Glutamatergic neuron (in vitro differentiated cells): ENCODE measurements at regions not wholly inside any gene's neighbourhood (a gene's known extent, or its start where the extent isn't known, plus 50 kb on each side); places are given as distances from the start of the nearest gene placed in this dataset.

ENCODE experiments used
- DNase-seq: peaks from one replicate; pipeline ENCODE4 v3.0.0; 2022
- H3K27ac Mint-ChIP-seq: one replicate; pipeline ENCODE4 v1.8.0; 2020; ENCODE audit warnings: mild to moderate bottlenecking, mixed read lengths, inconsistent platforms; ENCODE audit not compliant: unreplicated experiment
- H3K27me3 Mint-ChIP-seq: one replicate; pipeline ENCODE4 v1.8.0; 2020; ENCODE audit warnings: mild to moderate bottlenecking, moderate library complexity, mixed read lengths, inconsistent platforms; ENCODE audit not compliant: unreplicated experiment
- H3K36me3 Mint-ChIP-seq: one replicate; pipeline ENCODE4 v1.8.0; 2020; ENCODE audit warnings: mild to moderate bottlenecking, mixed read lengths, inconsistent platforms; ENCODE audit not compliant: unreplicated experiment
- H3K4me1 Mint-ChIP-seq: one replicate; pipeline ENCODE4 v1.8.0; 2020; ENCODE audit warnings: mild to moderate bottlenecking, low read depth, mixed read lengths, inconsistent platforms; ENCODE audit not compliant: unreplicated experiment
- H3K4me3 Mint-ChIP-seq: one replicate; pipeline ENCODE4 v1.8.0; 2020; ENCODE audit warnings: mild to moderate bottlenecking, mixed read lengths, inconsistent platforms; ENCODE audit not compliant: unreplicated experiment
- H3K9me3 Mint-ChIP-seq: one replicate; pipeline ENCODE4 v1.8.0; 2020; ENCODE audit warnings: mild to moderate bottlenecking, moderate library complexity, mixed read lengths, inconsistent platforms; ENCODE audit not compliant: unreplicated experiment
- CTCF ChIP-seq: fragments of 200-600 bp; sonication (generic); IDR thresholded peaks from one replicate; pipeline ENCODE4 v1.5.0; 2021; ENCODE audit not compliant: partially characterized antibody, unreplicated experiment

GRCh38 chr12:115618105-115618504 lies 659.4 kb downstream of the MED13L start:
- H3K27me3 Mint-ChIP-seq: peaks cover 5% of the 10 kb centered on the region
- DNase-seq: no peak
- H3K9me3 Mint-ChIP-seq: peaks cover 12% of the 10 kb centered on the region
- peaks cover 5% of the 10 kb centered on the region for H3K36me3 Mint-ChIP-seq
- no peak overlapping the region for H3K27ac Mint-ChIP-seq
- no peak for TF ChIP-seq CTCF
- H3K4me3 Mint-ChIP-seq: no peak overlapping the region
- H3K4me1 Mint-ChIP-seq: no peaks in the 10 kb centered on the region

DNA sequence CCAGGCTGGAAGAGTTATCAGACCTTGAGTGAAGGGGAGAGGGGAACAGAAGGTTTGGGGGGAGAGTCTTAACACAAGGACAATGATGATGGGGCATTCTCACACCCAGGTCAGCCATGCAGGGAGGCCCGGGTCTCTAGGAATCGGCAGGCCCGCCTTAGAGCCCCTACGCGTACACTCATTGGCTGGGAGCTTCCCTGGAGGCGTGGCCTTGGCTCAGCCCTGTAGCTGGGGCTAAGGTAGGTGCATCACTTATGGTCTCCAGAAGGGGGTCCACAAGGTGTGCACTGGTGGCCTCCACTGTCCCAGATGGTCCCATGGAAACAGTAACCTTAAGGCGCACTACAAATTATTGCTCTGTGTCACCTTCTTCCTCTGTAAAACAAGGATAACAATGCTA lies 660.1 kb downstream of the MED13L start:
- no peak for TF ChIP-seq CTCF
- Mint-ChIP-seq H3K4me3 (no peak overlapping the region), H3K9me3 (peaks cover 12% of the 10 kb centered on the region), H3K4me1 (no peaks in the 10 kb centered on the region), H3K36me3 (peaks cover 5% of the 10 kb centered on the region), H3K27ac (no peak overlapping the region), H3K27me3 (peaks cover 5% of the 10 kb centered on the region)
- DNase-seq: no peak

DNA sequence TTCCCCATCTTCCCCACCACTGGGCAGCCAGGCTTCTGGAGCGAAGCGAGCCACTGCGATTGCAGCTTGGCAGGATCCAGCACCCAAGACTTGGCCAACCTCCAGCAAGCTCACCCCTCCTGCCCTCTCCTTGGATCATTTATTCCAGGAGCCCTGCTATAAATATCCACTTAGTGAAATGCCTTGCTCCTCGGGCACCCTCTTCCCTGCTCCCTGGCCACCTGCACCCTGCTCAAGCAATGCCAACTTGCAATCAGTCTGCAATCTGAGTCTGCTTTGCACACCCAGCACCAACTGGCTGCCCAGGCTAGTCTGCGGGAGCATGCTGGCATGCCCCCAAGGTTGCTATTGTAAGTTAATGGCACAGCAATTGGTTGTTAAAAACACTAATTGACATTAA lies 666.0 kb downstream of the MED13L start:
- Mint-ChIP-seq H3K36me3 (no peaks in the 10 kb centered on the region), H3K4me3 (no peak overlapping the region), H3K9me3 (no peaks in the 10 kb centered on the region), H3K4me1 (no peaks in the 10 kb centered on the region), H3K27me3 (peaks cover 2% of the 10 kb centered on the region), H3K27ac (no peak overlapping the region)
- DNase-seq: no peak
- TF ChIP-seq CTCF: no peak

DNA sequence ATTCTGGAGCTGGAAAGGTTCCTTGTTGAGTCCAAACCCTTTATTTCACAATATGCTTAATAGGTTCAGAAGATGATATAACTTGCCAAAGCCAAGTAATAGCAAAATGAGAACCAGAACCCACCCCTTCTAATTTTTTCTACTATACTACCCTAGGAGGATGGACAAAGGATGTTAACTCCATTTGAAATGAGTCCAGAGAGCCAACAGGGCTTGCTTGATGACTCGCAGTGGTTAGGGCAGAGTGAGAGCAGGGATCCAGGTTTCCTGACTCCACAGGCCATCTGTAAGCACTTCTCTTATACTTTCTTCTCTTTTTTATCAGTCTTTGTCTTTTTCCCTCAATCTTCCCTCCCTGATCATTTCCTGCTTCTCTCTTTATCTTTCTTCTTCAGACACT lies 668.1 kb downstream of the MED13L start:
- H3K36me3 Mint-ChIP-seq: no peaks in the 10 kb centered on the region
- H3K9me3 Mint-ChIP-seq: no peaks in the 10 kb centered on the region
- no peak for DNase-seq
- H3K4me1 Mint-ChIP-seq: no peaks in the 10 kb centered on the region
- H3K27me3 Mint-ChIP-seq: peaks cover 3% of the 10 kb centered on the region
- H3K27ac Mint-ChIP-seq: no peak overlapping the region
- H3K4me3 Mint-ChIP-seq: no peak overlapping the region
- no peak for TF ChIP-seq CTCF

- H3K4me1 Mint-ChIP-seq: no peaks in the 10 kb centered on the region
- no peak for TF ChIP-seq CTCF
- DNase-seq: no peak
- no peaks in the 10 kb centered on the region for H3K9me3 Mint-ChIP-seq
- peaks cover 5% of the 10 kb centered on the region for H3K27me3 Mint-ChIP-seq
- no peaks in the 10 kb centered on the region for H3K36me3 Mint-ChIP-seq
- no peak overlapping the region for H3K27ac Mint-ChIP-seq
- no peak overlapping the region for H3K4me3 Mint-ChIP-seq
Observed at GRCh38 chr12:115606040-115606439, 671.5 kb downstream of the MED13L start.
